NOMO-1 treated with DMSO at 0.1 percent for 48 hours (cell line): ENCODE measurements at regions not wholly inside any gene's neighbourhood (a gene's known extent, or its start where the extent isn't known, plus 50 kb on each side); places are given as distances from the start of the nearest gene placed in this dataset.
"Not testable (repeated sequence)": the region's sequence is repeated elsewhere in the genome, so short reads cannot be mapped to it uniquely, and the experiment has no call there.

Source experiments
- DNase-seq: peaks from one replicate; lab custom pipeline; 2025; ENCODE audit not compliant: unreplicated experiment; lab: John Stamatoyannopoulos, UW

- peak; percentile 65 for DNase-seq
These were observed 87.5 kb upstream of the RANBP3L start for GRCh38 chr5:36389245-36389644.

DNA sequence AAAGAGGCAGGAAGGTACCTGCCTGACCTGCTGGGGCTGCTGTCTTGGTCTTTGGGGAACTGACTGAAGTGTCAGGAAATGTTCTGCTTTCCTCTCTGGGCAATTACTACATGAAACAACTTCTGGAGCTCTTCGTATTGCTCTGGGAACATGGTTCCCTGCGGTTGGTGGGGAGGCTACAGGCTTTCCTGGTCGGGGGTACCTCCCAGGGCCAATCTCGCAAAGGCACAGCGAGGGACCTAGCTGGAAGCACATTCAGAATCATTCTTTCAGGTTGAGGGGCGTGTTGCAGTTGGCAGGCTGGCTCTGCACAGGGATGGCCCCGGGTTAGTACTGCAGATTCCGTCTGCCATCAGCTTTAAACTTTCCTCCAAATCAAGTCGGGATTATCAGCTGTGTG lies 88.9 kb upstream of the RANBP3L start:
- no peak for DNase-seq

DNA sequence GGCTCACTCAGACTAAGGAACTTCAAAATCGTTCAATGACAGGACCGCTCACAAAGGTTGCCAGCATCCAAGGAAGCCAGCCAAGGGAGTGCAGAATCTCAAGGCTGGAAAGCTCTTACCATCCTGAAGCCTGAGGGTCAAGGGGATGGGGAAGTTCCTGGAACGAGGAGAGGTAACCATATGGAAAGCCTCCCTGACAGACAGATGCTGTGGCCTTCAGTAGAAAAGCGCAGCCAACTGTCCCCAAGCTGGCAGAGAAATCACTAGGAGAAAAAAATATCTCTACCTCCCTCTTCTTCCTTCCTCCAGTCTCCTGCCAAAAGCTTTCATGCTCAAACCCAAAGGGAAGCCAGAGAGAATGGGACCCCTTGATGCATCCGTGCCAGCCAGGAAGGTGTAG lies 90.5 kb upstream of the RANBP3L start:
- no peak for DNase-seq

- DNase-seq = no peak
These were observed 91.1 kb upstream of the RANBP3L start for GRCh38 chr5:36392818-36393217.

GRCh38 chr5:36393656-36394428 lies 92.1 kb upstream of the RANBP3L start:
- DNase-seq = no peak

GRCh38 chr5:36395260-36395659 lies 93.6 kb upstream of the RANBP3L start:
- no peak for DNase-seq

GRCh38 chr5:36395947-36396346 lies 94.2 kb upstream of the RANBP3L start:
- DNase-seq = not testable (repeated sequence)

DNA sequence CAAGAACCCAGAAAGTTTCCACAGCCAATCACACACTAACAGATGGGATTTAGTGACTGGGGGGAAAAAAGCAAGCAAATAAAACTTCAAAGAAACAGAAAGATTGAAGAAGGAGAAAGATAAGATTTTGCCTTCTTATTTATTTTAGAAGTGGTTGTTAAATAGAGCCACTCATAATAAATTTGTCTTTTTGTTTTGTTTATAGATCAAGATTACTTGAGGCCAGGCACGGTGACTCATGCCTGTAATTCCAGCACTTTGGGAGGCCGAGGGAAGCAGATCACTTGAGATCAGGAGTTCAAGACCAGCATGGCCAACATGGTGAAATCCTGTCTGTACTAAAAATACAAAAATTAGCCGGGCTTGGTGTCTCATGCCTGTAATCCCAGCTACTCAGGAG lies 94.9 kb upstream of the RANBP3L start:
- no peak for DNase-seq

- peak; percentile 56 for DNase-seq
These were observed 96.3 kb upstream of the RANBP3L start for GRCh38 chr5:36397901-36398536.

- DNase-seq = no peak
These were observed 100.8 kb upstream of the RANBP3L start for GRCh38 chr5:36402512-36402906.

- peak; percentile 91 for DNase-seq
These were observed 102.1 kb upstream of the RANBP3L start for GRCh38 chr5:36403632-36404311.

DNA sequence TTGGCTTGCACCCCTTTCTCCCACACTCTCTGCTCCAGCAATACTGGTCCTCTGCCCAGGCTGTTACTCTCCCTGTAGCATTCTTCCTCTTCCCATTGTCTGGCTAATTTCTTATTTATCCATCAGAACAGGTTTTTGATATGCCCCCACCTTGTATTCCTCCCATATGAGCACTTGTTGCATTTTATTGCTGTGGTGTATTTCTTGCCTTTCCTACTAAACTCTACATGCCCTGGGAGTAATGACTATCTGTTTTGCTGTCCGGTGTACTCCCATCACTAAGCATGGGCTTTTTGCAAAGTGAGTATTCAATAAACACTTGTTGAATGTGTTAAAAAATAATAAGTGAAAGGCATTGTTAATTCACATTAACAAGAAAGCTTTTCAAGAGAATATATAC lies 104.3 kb upstream of the RANBP3L start:
- no peak for DNase-seq

- DNase-seq = no peak
These were observed 105.7 kb upstream of the RANBP3L start for GRCh38 chr5:36407396-36407795.

DNA sequence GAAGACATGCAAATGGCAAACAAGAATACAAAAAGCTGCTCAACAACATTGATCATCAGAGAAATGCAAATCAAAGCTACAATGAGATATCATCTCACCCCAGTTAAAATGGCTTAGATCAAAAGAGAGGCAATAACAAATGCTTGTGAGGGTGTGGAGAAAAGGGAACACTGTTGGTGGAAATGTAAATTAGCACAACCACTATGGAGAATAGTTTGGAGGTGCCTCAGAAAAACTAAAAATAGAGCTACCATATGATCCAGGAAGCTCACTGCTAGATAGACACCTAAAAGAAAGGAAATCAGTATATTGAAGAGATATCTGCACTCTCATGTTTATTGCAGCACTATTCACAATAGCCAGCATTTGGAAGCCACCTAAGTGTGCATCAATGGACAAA lies 108.0 kb upstream of the RANBP3L start:
- DNase-seq = not testable (repeated sequence)

DNA sequence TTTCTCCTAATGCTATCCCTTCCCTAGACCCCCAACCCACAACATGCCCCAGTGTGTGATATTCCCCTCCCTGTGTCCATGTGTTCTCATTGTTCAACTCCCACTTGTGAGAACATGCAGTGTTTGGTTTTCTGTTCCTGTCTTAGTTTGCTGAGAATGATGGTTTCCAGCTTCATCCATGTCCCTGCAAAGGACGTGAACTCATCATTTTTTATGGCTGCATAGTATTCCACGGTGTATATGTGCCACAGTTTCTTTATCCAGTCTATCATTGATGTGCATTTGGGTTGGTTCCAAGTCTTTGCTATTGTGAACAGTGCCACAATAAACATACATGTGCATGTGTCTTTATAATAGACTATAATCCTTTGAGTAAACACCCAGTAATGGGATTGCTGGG lies 109.0 kb upstream of the RANBP3L start:
- DNase-seq = not testable (repeated sequence)

GRCh38 chr5:36414869-36415282 lies 113.2 kb upstream of the RANBP3L start:
- DNase-seq = peak; percentile 74

GRCh38 chr5:36416605-36417004 lies 114.9 kb upstream of the RANBP3L start:
- no peak for DNase-seq

GRCh38 chr5:36417221-36417620 lies 115.5 kb upstream of the RANBP3L start:
- DNase-seq = peak; percentile 49

- no peak for DNase-seq
These were observed 116.0 kb upstream of the RANBP3L start for GRCh38 chr5:36417668-36418067.

DNA sequence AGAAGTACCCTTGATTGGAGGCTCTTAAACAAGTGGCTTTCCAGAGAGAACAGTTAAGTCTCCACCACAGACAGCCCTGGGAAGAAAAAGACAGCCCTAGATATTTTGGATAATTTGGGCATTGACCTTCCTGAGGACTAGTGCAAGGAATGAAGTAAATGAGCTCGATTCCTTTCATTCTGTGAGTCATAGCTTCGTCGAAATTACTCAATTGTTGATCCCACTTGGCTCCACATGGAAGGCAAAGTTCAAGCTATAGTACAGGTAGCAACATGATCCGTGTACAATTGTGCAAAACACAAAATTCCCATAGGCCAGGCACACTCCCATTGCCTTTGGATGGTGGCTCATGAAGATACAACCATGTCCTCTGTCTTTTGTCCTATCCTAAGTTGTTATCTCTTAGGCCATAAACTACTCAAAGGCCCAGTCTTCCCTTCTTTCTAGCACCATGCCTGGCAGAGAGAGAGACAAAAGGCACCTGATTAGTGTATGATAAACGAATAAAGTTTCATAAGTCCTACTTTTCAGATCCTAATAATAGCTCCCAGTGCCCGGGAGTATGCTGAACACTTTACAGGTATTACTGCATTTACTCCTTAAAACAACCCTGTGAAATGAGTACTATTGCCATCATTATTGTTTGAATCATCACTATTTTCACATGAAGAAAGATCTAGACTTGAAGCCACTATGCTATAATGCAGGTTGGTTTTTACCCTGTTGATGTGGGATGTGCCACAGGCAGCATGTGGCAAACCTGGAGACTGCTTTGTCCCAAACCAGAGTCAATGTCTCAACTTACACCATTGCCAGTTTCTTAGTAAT lies 116.7 kb upstream of the RANBP3L start:
- DNase-seq = no peak

DNA sequence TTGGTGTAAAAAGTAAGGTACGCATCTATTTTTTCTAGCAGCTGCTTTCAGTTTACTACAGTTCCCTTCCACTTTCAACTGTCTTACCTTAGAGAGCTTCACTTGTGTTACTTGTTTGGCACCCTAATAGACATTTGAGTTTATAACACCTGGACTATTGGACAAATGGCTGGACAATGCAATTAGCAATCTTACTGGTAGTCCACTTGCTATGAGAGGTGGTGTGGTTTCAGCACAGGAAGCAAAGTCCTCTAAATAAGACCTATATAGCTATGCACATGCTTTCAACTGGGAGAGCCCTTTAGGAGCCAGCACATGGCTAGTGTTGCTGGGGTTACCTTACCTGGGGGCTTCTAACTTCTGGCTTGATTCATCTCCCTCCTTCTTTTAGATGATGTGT lies 119.6 kb upstream of the RANBP3L start:
- no peak for DNase-seq
